K562 (cell line): ENCODE measurements at regions not wholly inside any gene's neighbourhood (a gene's known extent, or its start where the extent isn't known, plus 50 kb on each side); places are given as distances from the start of the nearest gene placed in this dataset.

Source experiments
- ATAC-seq: fragments of 200-7000 bp; cut with Tn5 transposase; 3 replicates; pipeline ENCODE4 v1.9.1; 2020; ENCODE audit warnings: moderate library complexity
- BruUV-seq: library from RNA; stranded (reverse); fragments of 400-500 nt; replicated peaks from 2 replicates; lab custom pipeline; 2021; lab: Mats Ljungman, UMichigan
- CTCF ChIA-PET: fragments of 300-600 bp; formaldehyde crosslinking; extraction: SDS; loops from one replicate; lab custom pipeline; 2021; ENCODE audit warnings: low intra/inter-chr PET ratio; lab: Yijun Ruan, JAX
- POLR2A ChIA-PET: fragments of 300-600, 350-650 bp; sonication (Branson Sonifier 250); formaldehyde crosslinking; extraction: SDS; loops from one replicate; lab custom pipeline; 2021; ENCODE audit warnings: antibody characterized with exemption, inconsistent platforms; lab: Yijun Ruan, JAX
- DNase-seq, 4 experiments: peaks; one replicate each; pipeline versions ENCODE4 v3.0.0 to v3.0.0-alpha.2; 2011 to 2018; ENCODE audit warnings: low spot score in 3 of 4, mixed read lengths in 3 of 4; ENCODE audit errors: extremely low read depth in 1 of 4
- FAIRE-seq: peaks from 2 replicates; lab custom pipeline; 2011; peaks lifted over from hg19 to GRCh38; lab: Jason Lieb, UNC
- H2AFZ ChIP-seq: 2 replicates; pipeline ENCODE4 v1.6.0; 2011; ENCODE audit warnings: low read depth, low read length, control low read depth, inconsistent platforms
- H3K27ac ChIP-seq: fragments of 200-600 bp; 3 replicates; pipeline ENCODE4 v1.8.0; 2011; ENCODE audit warnings: low read depth, mild to moderate bottlenecking, control low read depth, inconsistent platforms, low read length, moderate library complexity, mixed read lengths; ENCODE audit errors: extremely low read depth
- H3K27me3 ChIP-seq, 2 experiments: fragments of 300-600 bp in 1 of 2; 2 replicates in 1 of 2; 3 replicates in 1 of 2; pipeline versions ENCODE4 v1.6.0 to v1.8.0; 2011; ENCODE audit warnings: inconsistent platforms in 2 of 2, low read length in 2 of 2, mild to moderate bottlenecking in 1 of 2, mixed read lengths in 1 of 2, moderate library complexity in 1 of 2; ENCODE audit not compliant: control insufficient read depth in 2 of 2, insufficient read depth in 2 of 2
- H3K36me3 ChIP-seq: fragments of 300-600 bp; 3 replicates; pipeline ENCODE4 v1.8.0; 2011; ENCODE audit warnings: mild to moderate bottlenecking, low read length, inconsistent platforms; ENCODE audit not compliant: control insufficient read depth, insufficient read depth
- H3K4me1 ChIP-seq, 2 experiments: fragments of 200-600 bp in 1 of 2; replicated peaks in 1 of 2; 2 replicates in 1 of 2; 3 replicates in 1 of 2; pipeline versions ENCODE4 v1.5.1 to v1.8.0; 2011; ENCODE audit warnings: inconsistent platforms in 2 of 2, low read length in 2 of 2, mild to moderate bottlenecking in 1 of 2, mixed read lengths in 1 of 2, moderate library complexity in 1 of 2; ENCODE audit not compliant: control insufficient read depth in 2 of 2, insufficient read depth in 2 of 2
- H3K4me2 ChIP-seq: 2 replicates; pipeline ENCODE4 v1.6.1; 2011; ENCODE audit warnings: low read length, control low read depth, inconsistent platforms, mixed read lengths; ENCODE audit not compliant: insufficient read depth
- H3K4me3 ChIP-seq: fragments of 200-600 bp; sonication (generic), shearing (Covaris generic); 2 replicates; pipeline ENCODE4 v1.5.1; 2016; ENCODE audit warnings: control low read depth, inconsistent platforms
- H3K79me2 ChIP-seq: fragments of 200-600 bp; 3 replicates; pipeline ENCODE4 v1.8.0; 2011; ENCODE audit warnings: low read length, inconsistent platforms; ENCODE audit not compliant: control insufficient read depth, insufficient read depth
- H3K9ac ChIP-seq, 2 experiments: 2 replicates each; pipeline versions ENCODE4 v1.6.0 to v1.6.1; 2011; ENCODE audit warnings: low read depth in 2 of 2, low read length in 2 of 2, control low read depth in 1 of 2, inconsistent platforms in 1 of 2, mild to moderate bottlenecking in 1 of 2, mixed read lengths in 1 of 2; ENCODE audit not compliant: insufficient read depth in 1 of 2
- H3K9me1 ChIP-seq: one replicate; pipeline ENCODE4 v1.6.0; 2011; ENCODE audit warnings: inconsistent platforms, mild to moderate bottlenecking, low read length, moderate library complexity; ENCODE audit not compliant: control insufficient read depth, insufficient read depth
- H3K9me3 ChIP-seq: replicated peaks from 2 replicates; pipeline ENCODE4 v1.5.1; 2011; ENCODE audit warnings: low read depth, low read length, inconsistent platforms; ENCODE audit not compliant: control insufficient read depth, insufficient read depth
- H4K20me1 ChIP-seq: replicated peaks from 2 replicates; pipeline ENCODE4 v1.6.1; 2011; ENCODE audit warnings: low read length, inconsistent platforms, mixed read lengths; ENCODE audit not compliant: control insufficient read depth, insufficient read depth
- BRF2 ChIP-seq: IDR thresholded peaks from 3 replicates; pipeline ENCODE4 v1.6.1; 2011; ENCODE audit warnings: borderline replicate concordance, mild to moderate bottlenecking; ENCODE audit not compliant: insufficient read length, insufficient read depth
- ELF1 ChIP-seq: fragments of 200-800 bp; sonication (Bioruptor generic); IDR thresholded peaks from 2 replicates; pipeline ENCODE4 v1.6.1; 2016; ENCODE audit warnings: missing genetic modification characterization, missing compliant biosample characterization
- ETS1 ChIP-seq: conservative IDR thresholded peaks from 2 replicates; pipeline ENCODE4 v1.6.1; 2011; ENCODE audit warnings: low read depth, mild to moderate bottlenecking, low read length; ENCODE audit not compliant: control insufficient read depth
- HCFC1 ChIP-seq: IDR thresholded peaks from 2 replicates; pipeline ENCODE4 v1.6.1; 2012; ENCODE audit warnings: low read depth, low read length, improper control_type of control experiment
- SIX5 ChIP-seq, 2 experiments: IDR thresholded peaks; 2 replicates each; pipeline ENCODE4 v1.6.1; 2011; ENCODE audit warnings: low read length in 2 of 2, borderline replicate concordance in 1 of 2, low read depth in 1 of 2, mild to moderate bottlenecking in 1 of 2, moderate library complexity in 1 of 2; ENCODE audit not compliant: insufficient read depth in 1 of 2
- SMAD4 ChIP-seq: fragments of 250-450 bp; sonication (Bioruptor Pico); conservative IDR thresholded peaks from 2 replicates; pipeline ENCODE4 v1.8.0; 2021; ENCODE audit warnings: inconsistent platforms, mild to moderate bottlenecking, moderate library complexity
- SMARCE1 ChIP-seq: fragments of 450-650 bp; IDR thresholded peaks from 2 replicates; pipeline ENCODE4 v1.7.1; 2016; ENCODE audit warnings: mild to moderate bottlenecking
- WGBS: fragments of 100-300 bp; shearing (Covaris generic); methylation state at CpG from one replicate; pipeline ENCODE4 v1.1.6; 2016; ENCODE audit warnings: low coverage, mixed read lengths; ENCODE audit not compliant: insufficient coverage; ENCODE audit errors: missing lambda C conversion rate; 5-methylcytosine and 5-hydroxymethylcytosine counted together
- in situ Hi-C: fragments of 300-500 bp; cut with MboI; formaldehyde crosslinking; loops from 4 replicates; pipeline ENCODE4 v1.15.0; 2018; ENCODE audit warnings: inconsistent platforms, mixed read lengths
- intact Hi-C: fragments of 100-400 bp; cut with micrococcal nuclease; formaldehyde crosslinking; loops from 2 replicates; pipeline ENCODE4 v1.14.2; 2022

- ATAC-seq (peak; percentile 62; the same call in 2 of the 3 replicates), DNase-seq (no peak), FAIRE-seq (no peak)
- Histone ChIP-seq H4K20me1 (no peaks in the 10 kb centered on the region), H3K4me1 (no peaks in the 10 kb centered on the region; a peak in 1 of 5 replicates), H3K9ac (no peak overlapping the region), H3K27ac (no peak overlapping the region), H3K9me1 (no peaks in the 10 kb centered on the region), H3K9me3 (no peaks in the 10 kb centered on the region), H3K4me2 (no peak overlapping the region), H2AFZ (peak overlapping the region; percentile 64), H3K79me2 (no peaks in the 10 kb centered on the region), H3K36me3 (no peaks in the 10 kb centered on the region), H3K27me3 (no peaks in the 10 kb centered on the region), H3K4me3 (no peak overlapping the region)
- in situ Hi-C loops (no loop called here), intact Hi-C loops (no loop called here)
- ChIA-PET POLR2A (interaction anchor here (1.0 kb wide), 1 partner anchor 9 kb away, joined by 3 read pairs; no protein-coding TSS in a partner anchor), CTCF (no interaction called here)
- WGBS = 6% methylated on average over 2 of the region's 2 CpGs
- BruUV-seq = no TSS peak
- TF ChIP-seq HCFC1 (peak; percentile 70), ETS1 (no peak), SMAD4 (CRISPR knock-in tag) (no peak), BRF2 (no peak), SMARCE1 (no peak), ELF1 (tag) (peak; percentile 54; the same call in 1 of the 2 replicates), SIX5 (IDR thresholded peaks at IDR 0.05; ENCODE audit: borderline replicate concordance in 1 of 2, insufficient read depth in 1 of 2, low read depth in 1 of 2, low read length in 2 of 2) (peak in 1 of 2 experiments; percentile 36; a peak in 1 of 4 replicates)
Measured at GRCh38 chr1:108067884-108068540, 103.0 kb upstream of the VAV3 start.
